Upper lobe of right lung (tissue), 1 donor: ENCODE measurements at regions not wholly inside any gene's neighbourhood (a gene's known extent, or its start where the extent isn't known, plus 50 kb on each side); places are given as distances from the start of the nearest gene placed in this dataset.

Source experiments
- ATAC-seq: fragments of 200-7000 bp; cut with Tn5 transposase; one replicate; pipeline ENCODE4 v1.9.1; 2020; ENCODE audit warnings: mild to moderate bottlenecking, moderate library complexity
- DNase-seq: peaks from one replicate; pipeline ENCODE4 v3.0.0-alpha.2; 2020
- H3K27ac ChIP-seq: fragments of 200-600 bp; one replicate; pipeline ENCODE4 v1.8.0; 2022
- H3K27me3 ChIP-seq: fragments of 200-600 bp; one replicate; pipeline ENCODE4 v1.8.0; 2022; ENCODE audit warnings: mild to moderate bottlenecking
- H3K36me3 ChIP-seq: fragments of 200-600 bp; one replicate; pipeline ENCODE4 v1.8.0; 2022
- H3K4me1 ChIP-seq: fragments of 200-600 bp; one replicate; pipeline ENCODE4 v1.8.0; 2022
- H3K4me3 ChIP-seq: fragments of 200-600 bp; one replicate; pipeline ENCODE4 v1.8.0; 2022; ENCODE audit warnings: mild to moderate bottlenecking
- H3K9me3 ChIP-seq: fragments of 200-600 bp; one replicate; pipeline ENCODE4 v1.8.0; 2022
- intact Hi-C: fragments of 100-400 bp; cut with DNase I; formaldehyde crosslinking; loops from one replicate; pipeline ENCODE4 v1.11.0; 2022
- TF ChIP-seq, protein P1 (sequence below): fragments of 200-600 bp; IDR thresholded peaks from one replicate; pipeline ENCODE4 v1.8.0; 2022; ENCODE audit warnings: antibody characterized with exemption
- donor health status: DM: no; HTN: yes; CAD: no; lungs with severe emphysema.

- DNase-seq (no peak), ATAC-seq (no peak)
- Histone ChIP-seq H3K27ac (no peak overlapping the region), H3K36me3 (no peaks in the 10 kb centered on the region), H3K27me3 (no peaks in the 10 kb centered on the region), H3K4me1 (no peaks in the 10 kb centered on the region), H3K4me3 (no peak overlapping the region), H3K9me3 (no peaks in the 10 kb centered on the region)
- intact Hi-C loops = no loop called here
- TF ChIP-seq, protein P1, sequence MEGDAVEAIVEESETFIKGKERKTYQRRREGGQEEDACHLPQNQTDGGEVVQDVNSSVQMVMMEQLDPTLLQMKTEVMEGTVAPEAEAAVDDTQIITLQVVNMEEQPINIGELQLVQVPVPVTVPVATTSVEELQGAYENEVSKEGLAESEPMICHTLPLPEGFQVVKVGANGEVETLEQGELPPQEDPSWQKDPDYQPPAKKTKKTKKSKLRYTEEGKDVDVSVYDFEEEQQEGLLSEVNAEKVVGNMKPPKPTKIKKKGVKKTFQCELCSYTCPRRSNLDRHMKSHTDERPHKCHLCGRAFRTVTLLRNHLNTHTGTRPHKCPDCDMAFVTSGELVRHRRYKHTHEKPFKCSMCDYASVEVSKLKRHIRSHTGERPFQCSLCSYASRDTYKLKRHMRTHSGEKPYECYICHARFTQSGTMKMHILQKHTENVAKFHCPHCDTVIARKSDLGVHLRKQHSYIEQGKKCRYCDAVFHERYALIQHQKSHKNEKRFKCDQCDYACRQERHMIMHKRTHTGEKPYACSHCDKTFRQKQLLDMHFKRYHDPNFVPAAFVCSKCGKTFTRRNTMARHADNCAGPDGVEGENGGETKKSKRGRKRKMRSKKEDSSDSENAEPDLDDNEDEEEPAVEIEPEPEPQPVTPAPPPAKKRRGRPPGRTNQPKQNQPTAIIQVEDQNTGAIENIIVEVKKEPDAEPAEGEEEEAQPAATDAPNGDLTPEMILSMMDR = no peak
Observed at GRCh38 chr4:36547383-36547782, 266.0 kb downstream of the DTHD1 start.

GRCh38 chr4:36549252-36549651 is 267.8 kb downstream of the DTHD1 start:
- Histone ChIP-seq H3K9me3 (no peaks in the 10 kb centered on the region), H3K27ac (no peak overlapping the region), H3K36me3 (no peaks in the 10 kb centered on the region), H3K4me1 (no peaks in the 10 kb centered on the region), H3K27me3 (no peaks in the 10 kb centered on the region), H3K4me3 (no peak overlapping the region)
- intact Hi-C loops = no loop called here
- DNase-seq (no peak), ATAC-seq (no peak)
- TF ChIP-seq, protein P1 = no peak

DNA sequence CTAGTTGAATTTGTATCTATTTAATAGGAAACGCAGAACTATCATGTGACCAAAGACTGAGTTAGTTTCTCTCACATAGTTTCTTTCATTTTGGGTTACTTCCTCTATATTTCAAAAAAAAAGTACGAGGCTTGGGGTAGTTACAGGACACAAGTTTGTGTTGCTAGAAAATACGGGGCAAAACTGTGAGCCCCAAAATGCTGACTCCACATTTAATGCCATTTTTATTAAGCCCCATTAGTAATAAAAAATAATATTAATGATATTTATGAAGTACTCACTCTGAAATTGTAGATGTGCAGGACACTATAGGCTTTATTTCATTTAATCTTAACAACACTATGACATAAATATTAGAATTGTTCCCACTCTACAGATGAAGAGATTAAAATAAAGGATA is 268.6 kb downstream of the DTHD1 start:
- Histone ChIP-seq H3K27ac (no peak overlapping the region), H3K4me1 (no peaks in the 10 kb centered on the region), H3K4me3 (no peak overlapping the region), H3K9me3 (no peaks in the 10 kb centered on the region), H3K27me3 (no peaks in the 10 kb centered on the region), H3K36me3 (no peaks in the 10 kb centered on the region)
- intact Hi-C loops = no loop called here
- DNase-seq (no peak), ATAC-seq (no peak)
- TF ChIP-seq, protein P1 = no peak

DNA sequence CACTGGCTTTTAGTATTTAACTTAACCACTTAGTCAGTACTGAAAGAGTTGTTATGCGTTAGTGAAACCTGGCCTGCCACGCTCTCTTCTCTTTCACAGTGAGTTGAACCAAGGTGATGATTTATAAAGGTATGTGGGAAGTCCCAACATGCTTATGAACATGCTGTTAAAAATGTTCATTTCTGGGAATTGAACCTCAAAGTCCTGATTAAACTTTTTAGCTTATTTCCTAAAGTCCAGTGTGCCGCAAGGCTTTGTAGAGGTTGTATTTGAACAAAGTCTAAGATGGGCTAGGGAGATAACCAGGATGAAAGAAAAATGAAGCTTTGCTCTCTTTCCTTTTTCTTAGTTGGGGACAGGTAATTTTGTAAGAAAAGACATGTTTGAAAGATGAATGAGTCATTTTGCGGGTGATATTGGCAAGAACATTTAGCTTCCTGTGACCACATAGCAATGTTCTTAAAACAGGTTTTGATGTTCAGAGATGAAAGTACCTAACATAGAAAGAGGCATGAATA is 270.3 kb downstream of the DTHD1 start:
- H3K27ac ChIP-seq = no peak overlapping the region
- intact Hi-C loops = no loop called here
- ATAC-seq (no peak), DNase-seq (no peak)
- TF ChIP-seq, protein P1 = no peak
- no peaks in the 10 kb centered on the region for H3K4me1 ChIP-seq
- no peaks in the 10 kb centered on the region for H3K36me3 ChIP-seq
- no peak overlapping the region for H3K4me3 ChIP-seq
- no peaks in the 10 kb centered on the region for H3K9me3 ChIP-seq
- no peaks in the 10 kb centered on the region for H3K27me3 ChIP-seq

DNA sequence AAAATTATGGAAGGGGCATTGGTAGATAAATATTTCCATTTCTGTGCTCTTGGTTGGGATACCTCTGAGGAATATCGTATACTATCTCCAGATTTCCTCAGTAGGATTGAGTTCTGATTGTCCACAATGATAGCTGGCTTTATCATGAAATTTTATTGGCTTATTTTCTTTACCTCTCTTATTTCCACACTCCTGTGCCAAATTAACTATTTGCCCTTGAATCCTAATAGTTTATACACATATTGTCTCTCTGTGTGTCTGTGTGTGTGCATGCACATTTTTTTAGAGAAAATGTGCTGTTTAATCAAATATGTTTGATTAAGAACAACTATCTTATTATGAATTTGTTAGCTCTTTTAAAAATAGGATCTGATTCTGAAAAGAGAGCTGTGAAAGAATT is 271.6 kb downstream of the DTHD1 start:
- Histone ChIP-seq H3K9me3 (no peaks in the 10 kb centered on the region), H3K4me3 (no peak overlapping the region), H3K36me3 (no peaks in the 10 kb centered on the region), H3K4me1 (no peaks in the 10 kb centered on the region), H3K27ac (no peak overlapping the region), H3K27me3 (no peaks in the 10 kb centered on the region)
- ATAC-seq = no peak
- intact Hi-C loops = no loop called here
- TF ChIP-seq, protein P1 = no peak
- no peak for DNase-seq

- DNase-seq (no peak), ATAC-seq (no peak)
- H3K9me3 ChIP-seq = no peaks in the 10 kb centered on the region
- TF ChIP-seq, protein P1 = no peak
- intact Hi-C loops = no loop called here
- H3K27me3 ChIP-seq = no peaks in the 10 kb centered on the region
- no peaks in the 10 kb centered on the region for H3K4me1 ChIP-seq
- no peaks in the 10 kb centered on the region for H3K36me3 ChIP-seq
- no peak overlapping the region for H3K4me3 ChIP-seq
- H3K27ac ChIP-seq = no peak overlapping the region
Observed at GRCh38 chr4:36553453-36553852, 272.0 kb downstream of the DTHD1 start.
